ENCODE measurements at regions not wholly inside any gene's neighbourhood (a gene's known extent, or its start where the extent isn't known, plus 50 kb on each side); places are given as distances from the start of the nearest gene placed in this dataset.
"Not testable (repeated sequence)": the region's sequence is repeated elsewhere in the genome, so short reads cannot be mapped to it uniquely, and the experiment has no call there.

GRCh38 chr9:26492608-26493521, 399.7 kb downstream of the CAAP1 start:
- not testable (repeated sequence) for DNase-seq (ENCODE audit: low spot score)

- DNase-seq (ENCODE audit: low spot score) = not testable (repeated sequence)
These were observed 400.5 kb downstream of the CAAP1 start for GRCh38 chr9:26491922-26492607.

DNA sequence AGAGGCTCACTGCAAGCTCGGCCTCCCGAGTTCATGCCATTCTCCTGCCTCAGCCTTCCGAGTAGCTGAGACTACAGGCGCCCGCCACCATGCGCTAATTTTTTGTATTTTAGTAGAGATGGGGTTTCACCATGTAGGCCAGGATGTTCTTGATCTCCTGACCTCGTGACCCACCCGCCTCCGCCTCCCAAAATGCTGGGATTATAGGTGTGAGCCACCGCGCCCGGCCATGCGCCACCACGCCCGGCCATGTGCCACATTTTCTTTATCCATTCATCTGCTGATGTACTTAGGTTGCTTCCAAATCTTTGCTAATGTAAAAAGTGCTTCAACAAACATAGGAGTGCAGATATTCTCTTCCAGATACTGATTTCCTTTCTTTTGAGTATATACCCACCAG, 408.6 kb downstream of the CAAP1 start:
- DNase-seq (ENCODE audit: low spot score) = no peak

DNA sequence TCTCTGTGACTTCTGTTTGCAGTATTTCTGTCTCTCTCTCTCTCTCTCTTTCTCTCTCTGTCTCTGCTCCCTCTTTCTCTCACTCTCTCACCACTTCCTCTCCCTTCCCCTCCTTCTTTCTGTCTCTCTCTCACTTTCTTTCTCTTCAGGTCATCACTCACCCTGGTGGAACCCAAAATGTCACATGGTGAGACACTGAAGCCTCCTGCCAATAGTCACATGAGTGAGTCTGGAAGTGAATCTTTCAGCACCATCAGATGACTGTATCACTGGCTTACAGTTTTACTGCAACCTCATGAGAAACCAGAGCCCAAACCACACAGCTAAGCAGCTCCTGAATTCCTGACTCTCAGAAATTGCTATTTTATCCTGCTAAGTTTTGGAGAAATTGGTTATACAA, 414.6 kb downstream of the CAAP1 start:
- DNase-seq (ENCODE audit: low spot score) = no peak

DNA sequence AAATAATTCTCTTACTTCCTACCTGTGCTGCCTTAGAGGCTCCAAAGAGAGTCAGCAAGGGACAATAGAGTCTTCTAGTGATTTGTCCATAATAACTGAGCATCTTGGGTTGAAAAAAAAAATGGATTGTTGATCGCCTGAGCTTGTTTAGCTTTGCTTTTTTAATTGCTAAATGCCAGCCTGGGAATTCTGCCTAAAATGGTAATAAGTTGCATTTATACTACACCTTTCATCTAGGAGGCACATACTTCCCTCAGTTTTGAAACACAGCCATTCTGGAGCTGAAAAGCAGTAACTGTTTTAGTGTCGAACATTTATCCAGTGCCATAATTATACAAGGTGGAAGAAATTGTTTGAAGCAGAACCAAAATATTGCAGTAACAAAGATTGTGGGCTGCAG, 421.3 kb downstream of the CAAP1 start:
- no peak for DNase-seq (ENCODE audit: low spot score)

GRCh38 chr9:26470284-26470683, 422.3 kb downstream of the CAAP1 start:
- DNase-seq (ENCODE audit: low spot score) = no peak

DNA sequence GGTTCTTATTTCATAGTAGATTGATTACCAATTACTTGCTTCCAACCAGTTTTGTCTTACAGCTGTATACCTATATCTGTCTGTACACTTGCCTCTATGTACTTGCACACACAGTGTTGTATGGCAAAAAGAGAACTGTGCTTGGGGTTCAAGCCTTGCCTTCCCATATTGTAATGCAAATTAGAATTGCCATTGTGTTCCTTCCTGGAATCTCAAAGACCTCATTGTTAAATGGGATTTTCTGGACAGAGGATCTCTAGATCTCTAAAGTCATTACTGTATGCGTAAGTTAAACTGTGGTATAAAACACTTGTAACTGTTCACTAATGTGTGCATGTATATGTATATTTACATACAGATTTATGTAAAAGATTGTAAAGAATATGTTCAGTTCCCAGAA, 428.8 kb downstream of the CAAP1 start:
- DNase-seq (ENCODE audit: low spot score) = no peak

GRCh38 chr9:26462751-26463150, 429.9 kb downstream of the CAAP1 start:
- DNase-seq (ENCODE audit: low spot score) = no peak

DNA sequence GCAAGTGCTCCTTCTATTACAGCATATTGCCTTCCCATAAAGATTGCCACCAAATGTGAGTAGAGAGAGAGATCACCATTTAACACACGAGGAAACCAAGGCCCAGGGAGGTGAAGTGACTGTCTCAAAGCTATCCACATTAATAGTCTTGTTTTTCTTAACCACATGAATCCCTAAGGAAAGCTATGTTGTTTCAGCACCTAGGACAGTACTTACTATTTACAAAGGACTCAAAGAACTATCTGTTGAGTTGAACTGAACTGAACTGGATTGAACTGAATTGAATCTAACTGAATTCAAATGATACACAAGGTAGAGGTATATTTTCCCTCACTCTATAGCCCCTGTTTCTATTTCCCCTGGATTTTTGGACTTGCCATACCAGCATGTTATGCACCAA, 430.4 kb downstream of the CAAP1 start:
- DNase-seq (ENCODE audit: low spot score) = no peak

GRCh38 chr9:26460624-26461023, 432.0 kb downstream of the CAAP1 start:
- DNase-seq (ENCODE audit: low spot score) = no peak

GRCh38 chr9:26459959-26460358, 432.6 kb downstream of the CAAP1 start:
- no peak for DNase-seq (ENCODE audit: low spot score)

DNA sequence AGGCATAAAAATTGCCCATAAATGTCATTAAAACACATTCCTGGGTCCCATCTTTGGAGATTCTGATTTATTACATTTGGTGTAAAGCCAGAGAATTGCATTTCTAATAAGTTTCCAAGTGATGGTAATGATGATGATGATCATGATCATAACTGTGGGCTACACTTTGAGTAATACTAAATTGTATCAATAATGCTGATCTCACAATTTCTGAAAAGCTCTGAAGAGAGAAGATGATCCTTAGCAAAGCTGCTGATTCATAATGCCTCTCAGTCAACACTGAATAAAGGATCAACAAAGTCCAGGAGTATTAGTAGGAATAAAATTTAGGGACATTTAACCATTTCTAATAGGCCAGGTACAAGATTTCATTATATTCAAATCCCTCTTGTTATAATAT, 434.5 kb downstream of the CAAP1 start:
- no peak for DNase-seq (ENCODE audit: low spot score)

GRCh38 chr9:26457151-26457550, 435.5 kb downstream of the CAAP1 start:
- no peak for DNase-seq (ENCODE audit: low spot score)

- no peak for DNase-seq (ENCODE audit: low spot score)
These were observed 453.5 kb downstream of the CAAP1 start for GRCh38 chr9:26439061-26439624.

DNA sequence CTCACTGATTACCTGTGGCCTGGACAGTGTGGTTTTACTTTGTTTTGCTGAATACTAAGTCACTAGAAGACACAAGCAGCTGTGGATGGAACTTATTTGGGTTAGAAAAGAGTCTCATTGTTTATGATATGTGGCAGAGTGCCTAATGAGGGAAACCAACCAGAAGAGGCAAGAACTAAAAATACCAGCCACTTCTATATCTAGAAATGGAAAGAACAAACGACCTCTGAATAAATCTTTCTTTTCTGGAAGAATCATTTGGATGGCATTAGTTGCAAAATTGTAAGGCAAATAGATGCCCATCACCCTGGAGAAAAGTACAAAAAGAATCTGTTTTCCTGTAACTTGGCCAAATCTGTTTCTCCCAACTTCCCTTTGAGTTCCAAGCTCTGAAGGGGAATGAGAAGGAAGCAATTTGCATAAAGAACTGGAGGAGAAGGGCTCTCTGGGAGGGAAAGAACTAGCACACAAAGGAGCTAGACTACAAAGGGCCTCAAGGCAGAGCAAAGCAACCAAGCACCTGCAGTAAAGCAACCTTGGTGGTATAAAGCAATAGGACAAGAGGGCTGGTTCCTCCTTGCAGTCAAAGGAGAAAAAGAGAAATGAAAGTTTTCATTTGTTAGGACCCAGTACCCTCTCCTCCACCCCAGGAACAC, 455.4 kb downstream of the CAAP1 start:
- peak; percentile 20 for DNase-seq (ENCODE audit: low spot score)

GRCh38 chr9:26426551-26427131, 466.0 kb downstream of the CAAP1 start:
- DNase-seq (ENCODE audit: low spot score) = no peak

DNA sequence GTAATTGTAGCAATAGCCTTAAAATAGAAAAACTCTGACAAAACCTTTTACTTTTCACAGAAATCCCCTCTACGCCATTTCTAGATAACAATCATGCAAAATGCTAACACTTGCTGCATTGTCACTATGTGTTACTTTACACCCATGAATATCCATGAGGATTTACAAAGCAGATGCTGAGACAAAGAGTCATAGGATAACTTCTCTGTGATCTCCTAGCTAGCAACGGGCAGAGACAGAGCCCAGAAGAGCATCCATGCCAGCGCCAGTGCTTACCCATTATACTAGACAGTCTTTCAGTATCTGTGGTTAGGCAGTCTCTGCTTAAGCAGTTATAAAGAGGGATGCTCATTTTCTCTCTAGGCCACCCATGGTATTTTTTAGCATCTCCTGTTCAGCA, 474.1 kb downstream of the CAAP1 start:
- no peak for DNase-seq (ENCODE audit: low spot score)

DNA sequence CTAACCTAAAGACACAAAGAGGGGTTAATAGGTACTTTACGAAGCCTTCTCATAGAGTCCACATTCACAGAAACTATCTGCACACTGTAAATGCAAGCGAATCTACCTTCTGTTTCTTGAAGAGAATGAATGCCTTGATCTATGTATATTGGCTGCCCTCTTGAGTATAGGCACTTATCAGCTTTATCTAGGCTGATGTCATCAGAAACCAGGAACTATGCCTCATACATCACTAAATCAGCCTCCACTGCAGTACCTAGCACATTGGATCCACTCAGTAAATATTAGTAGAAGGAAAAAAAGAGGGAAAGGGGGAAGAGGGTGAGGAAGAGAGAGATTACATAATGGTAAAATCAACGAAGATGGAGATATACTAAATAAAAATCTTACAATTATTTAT, 477.1 kb downstream of the CAAP1 start:
- no peak for DNase-seq (ENCODE audit: low spot score)

DNA sequence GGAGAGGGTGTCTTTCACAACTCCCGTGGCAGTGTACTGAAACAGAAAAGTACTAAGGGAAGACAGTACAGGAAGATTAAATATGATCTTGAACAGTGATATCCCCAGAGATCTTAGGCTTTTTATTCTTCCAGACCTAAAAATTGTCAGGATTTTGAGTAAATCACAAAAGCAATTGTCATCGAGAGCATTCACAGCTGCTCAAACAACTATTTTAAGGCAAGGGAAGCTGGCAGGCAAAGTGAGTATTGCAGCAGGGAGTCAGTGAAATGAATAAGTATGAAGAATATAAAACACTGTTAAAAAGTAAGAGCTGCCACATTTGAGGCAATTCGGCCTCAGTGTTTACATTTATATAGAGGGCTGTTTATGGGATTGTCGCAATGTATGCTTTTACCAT, 479.0 kb downstream of the CAAP1 start:
- DNase-seq (ENCODE audit: low spot score) = no peak

GRCh38 chr9:26412446-26412845, 480.2 kb downstream of the CAAP1 start:
- no peak for DNase-seq (ENCODE audit: low spot score)

DNA sequence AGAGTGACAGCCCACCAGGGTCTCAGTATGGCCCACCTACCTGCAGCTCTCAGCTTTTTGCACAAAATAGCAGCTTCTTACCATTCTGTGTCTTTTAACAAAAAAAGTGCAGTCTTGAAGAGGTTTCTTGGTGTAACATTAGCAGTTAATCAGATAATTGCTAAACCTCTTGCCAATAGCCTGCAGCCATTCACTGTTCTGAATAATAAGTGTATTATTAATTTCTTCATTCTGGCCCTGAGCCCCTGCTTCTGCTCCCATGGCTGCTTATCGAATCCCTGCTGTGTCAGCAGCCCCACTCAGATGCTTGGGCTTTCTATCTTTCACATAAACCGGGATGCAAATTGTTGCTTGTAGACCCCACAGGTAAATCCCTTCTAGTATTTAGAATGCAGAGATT, 485.9 kb downstream of the CAAP1 start:
- DNase-seq (ENCODE audit: low spot score) = no peak

GRCh38 chr9:26399556-26399955, 493.0 kb downstream of the CAAP1 start:
- no peak for DNase-seq (ENCODE audit: low spot score)
